ENCODE measurements at regions not wholly inside any gene's neighbourhood (a gene's known extent, or its start where the extent isn't known, plus 50 kb on each side); places are given as distances from the start of the nearest gene placed in this dataset.

GRCh38 chr22:47918276-47918921, 1155.9 kb downstream of the TBC1D22A start:
- H3K36me3 ChIP-seq (ENCODE audit: insufficient read depth, low read length), result no peaks in the 10 kb centered on the region
- no peak overlapping the region for H3K4me2 ChIP-seq (ENCODE audit: low read depth, low read length, poor library complexity, severe bottlenecking)
- H2AFZ ChIP-seq (ENCODE audit: low read length), result no peak overlapping the region
- no peak overlapping the region for H3K4me3 ChIP-seq (ENCODE audit: low read length, poor library complexity, severe bottlenecking)
- TF ChIP-seq EZH2phosphoT487 (IDR thresholded peaks at IDR 0.05; ENCODE audit: borderline replicate concordance) (no peak), CTCF (conservative IDR thresholded peaks at IDR 0.05; ENCODE audit: low read length) (no peak)
- peaks cover 15% of the 10 kb centered on the region; the same call in 1 of the 2 replicates for H3K9me3 ChIP-seq (ENCODE audit: insufficient read depth, low read depth, low read length)
- no peaks in the 10 kb centered on the region for H4K20me1 ChIP-seq (ENCODE audit: insufficient read depth, low read length, poor library complexity, severe bottlenecking)
- H3K4me1 ChIP-seq (ENCODE audit: insufficient read depth, low read length, poor library complexity, severe bottlenecking), result no peaks in the 10 kb centered on the region
- no peaks in the 10 kb centered on the region for H3K79me2 ChIP-seq (ENCODE audit: insufficient read depth, low read length)
- no peak overlapping the region for H3K9ac ChIP-seq (ENCODE audit: low read depth, low read length, poor library complexity, severe bottlenecking)
- H3K27me3 ChIP-seq (ENCODE audit: insufficient read depth, low read length, poor library complexity, severe bottlenecking), result no peaks in the 10 kb centered on the region
- H3F3A ChIP-seq (ENCODE audit: low read depth), result no peaks in the 10 kb centered on the region
- no peaks in the 10 kb centered on the region for H3K9me2 ChIP-seq (replicated peaks; ENCODE audit: low read depth, low read length)

GRCh38 chr22:47914481-47915097, 1152.1 kb downstream of the TBC1D22A start:
- H3K4me3 ChIP-seq (ENCODE audit: low read length, poor library complexity, severe bottlenecking), result no peak overlapping the region
- H3K36me3 ChIP-seq (ENCODE audit: insufficient read depth, low read length), result no peaks in the 10 kb centered on the region
- no peaks in the 10 kb centered on the region for H3K4me1 ChIP-seq (ENCODE audit: insufficient read depth, low read length, poor library complexity, severe bottlenecking)
- no peak overlapping the region for H2AFZ ChIP-seq (ENCODE audit: low read length)
- no peaks in the 10 kb centered on the region for H3K79me2 ChIP-seq (ENCODE audit: insufficient read depth, low read length)
- H4K20me1 ChIP-seq (ENCODE audit: insufficient read depth, low read length, poor library complexity, severe bottlenecking), result no peaks in the 10 kb centered on the region
- H3K27me3 ChIP-seq (ENCODE audit: insufficient read depth, low read length, poor library complexity, severe bottlenecking), result no peaks in the 10 kb centered on the region
- no peaks in the 10 kb centered on the region for H3K9me2 ChIP-seq (replicated peaks; ENCODE audit: low read depth, low read length)
- no peak overlapping the region for H3K4me2 ChIP-seq (ENCODE audit: low read depth, low read length, poor library complexity, severe bottlenecking)
- H3K9ac ChIP-seq (ENCODE audit: low read depth, low read length, poor library complexity, severe bottlenecking), result no peak overlapping the region
- H3K9me3 ChIP-seq (ENCODE audit: insufficient read depth, low read depth, low read length), result peaks cover 12% of the 10 kb centered on the region; the same call in 1 of the 2 replicates
- TF ChIP-seq EZH2phosphoT487 (IDR thresholded peaks at IDR 0.05; ENCODE audit: borderline replicate concordance) (no peak), CTCF (conservative IDR thresholded peaks at IDR 0.05; ENCODE audit: low read length) (no peak)
- H3F3A ChIP-seq (ENCODE audit: low read depth), result no peaks in the 10 kb centered on the region

GRCh38 chr22:47902646-47903180, 1140.3 kb downstream of the TBC1D22A start:
- H2AFZ ChIP-seq (ENCODE audit: low read length), result no peak overlapping the region
- no peaks in the 10 kb centered on the region for H3K79me2 ChIP-seq (ENCODE audit: insufficient read depth, low read length)
- no peaks in the 10 kb centered on the region for H3K9me2 ChIP-seq (replicated peaks; ENCODE audit: low read depth, low read length)
- H3K27me3 ChIP-seq (ENCODE audit: insufficient read depth, low read length, poor library complexity, severe bottlenecking), result no peaks in the 10 kb centered on the region
- no peak overlapping the region for H3K4me2 ChIP-seq (ENCODE audit: low read depth, low read length, poor library complexity, severe bottlenecking)
- H3K4me1 ChIP-seq (ENCODE audit: insufficient read depth, low read length, poor library complexity, severe bottlenecking), result no peaks in the 10 kb centered on the region
- H4K20me1 ChIP-seq (ENCODE audit: insufficient read depth, low read length, poor library complexity, severe bottlenecking), result no peaks in the 10 kb centered on the region
- TF ChIP-seq CTCF (conservative IDR thresholded peaks at IDR 0.05; ENCODE audit: low read length), result no peak
- TF ChIP-seq EZH2phosphoT487 (IDR thresholded peaks at IDR 0.05; ENCODE audit: borderline replicate concordance), result no peak
- no peak overlapping the region for H3K4me3 ChIP-seq (ENCODE audit: low read length, poor library complexity, severe bottlenecking)
- no peaks in the 10 kb centered on the region for H3F3A ChIP-seq (ENCODE audit: low read depth)
- no peaks in the 10 kb centered on the region; the same call in 1 of the 2 replicates for H3K9me3 ChIP-seq (ENCODE audit: insufficient read depth, low read depth, low read length)
- H3K36me3 ChIP-seq (ENCODE audit: insufficient read depth, low read length), result no peaks in the 10 kb centered on the region
- no peak overlapping the region for H3K9ac ChIP-seq (ENCODE audit: low read depth, low read length, poor library complexity, severe bottlenecking)
